ENCODE measurements at regions not wholly inside any gene's neighbourhood (a gene's known extent, or its start where the extent isn't known, plus 50 kb on each side); places are given as distances from the start of the nearest gene placed in this dataset.

DNA sequence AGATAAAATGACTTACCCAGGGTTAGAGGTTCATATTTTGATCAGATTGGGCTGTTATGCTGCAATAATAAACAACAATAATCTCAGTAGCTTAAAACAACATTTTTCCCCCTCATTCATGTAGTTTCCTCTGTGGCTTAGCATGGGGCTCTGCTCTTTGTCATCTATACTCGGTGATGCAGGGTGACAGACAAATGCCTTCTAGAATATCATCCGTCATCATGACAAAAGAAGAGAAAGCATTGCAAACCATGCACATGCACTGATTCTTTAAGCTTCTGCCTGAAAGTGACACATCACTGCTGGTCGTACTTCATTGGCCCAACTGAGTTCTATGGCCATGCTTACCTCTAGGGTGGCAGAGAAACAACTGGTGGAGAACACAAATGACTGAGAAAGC, 58.8 kb upstream of the MAMDC2 start:
- Histone ChIP-seq H3K9me3 (no peaks in the 10 kb centered on the region), H3K27me3 (replicated peaks; ENCODE audit: insufficient read depth) (no peaks in the 10 kb centered on the region), H3K4me1 (replicated peaks) (no peaks in the 10 kb centered on the region), H3K4me3 (no peak overlapping the region), H3K36me3 (no peaks in the 10 kb centered on the region), H3K27ac (no peak overlapping the region)
- WGBS = 95% methylated on average over 3 of the region's 3 CpGs
- TF ChIP-seq, protein P1, sequence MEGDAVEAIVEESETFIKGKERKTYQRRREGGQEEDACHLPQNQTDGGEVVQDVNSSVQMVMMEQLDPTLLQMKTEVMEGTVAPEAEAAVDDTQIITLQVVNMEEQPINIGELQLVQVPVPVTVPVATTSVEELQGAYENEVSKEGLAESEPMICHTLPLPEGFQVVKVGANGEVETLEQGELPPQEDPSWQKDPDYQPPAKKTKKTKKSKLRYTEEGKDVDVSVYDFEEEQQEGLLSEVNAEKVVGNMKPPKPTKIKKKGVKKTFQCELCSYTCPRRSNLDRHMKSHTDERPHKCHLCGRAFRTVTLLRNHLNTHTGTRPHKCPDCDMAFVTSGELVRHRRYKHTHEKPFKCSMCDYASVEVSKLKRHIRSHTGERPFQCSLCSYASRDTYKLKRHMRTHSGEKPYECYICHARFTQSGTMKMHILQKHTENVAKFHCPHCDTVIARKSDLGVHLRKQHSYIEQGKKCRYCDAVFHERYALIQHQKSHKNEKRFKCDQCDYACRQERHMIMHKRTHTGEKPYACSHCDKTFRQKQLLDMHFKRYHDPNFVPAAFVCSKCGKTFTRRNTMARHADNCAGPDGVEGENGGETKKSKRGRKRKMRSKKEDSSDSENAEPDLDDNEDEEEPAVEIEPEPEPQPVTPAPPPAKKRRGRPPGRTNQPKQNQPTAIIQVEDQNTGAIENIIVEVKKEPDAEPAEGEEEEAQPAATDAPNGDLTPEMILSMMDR (IDR thresholded peaks at IDR 0.05) = no peak
- TF ChIP-seq POLR2AphosphoS5 (IDR thresholded peaks at IDR 0.05) (no peak), POLR2A (IDR thresholded peaks at IDR 0.05) (no peak)
- intact Hi-C loops (cut with DNase I) = no loop called here
- no peak for DNase-seq (ENCODE audit: low spot score)

GRCh38 chr9:69985971-69986370, 57.7 kb upstream of the MAMDC2 start:
- Histone ChIP-seq H3K4me3 (no peak overlapping the region), H3K9me3 (no peaks in the 10 kb centered on the region), H3K27ac (no peak overlapping the region), H3K4me1 (replicated peaks) (no peaks in the 10 kb centered on the region), H3K27me3 (replicated peaks; ENCODE audit: insufficient read depth) (no peaks in the 10 kb centered on the region), H3K36me3 (no peaks in the 10 kb centered on the region)
- TF ChIP-seq POLR2AphosphoS5 (IDR thresholded peaks at IDR 0.05) (no peak), POLR2A (IDR thresholded peaks at IDR 0.05) (no peak)
- TF ChIP-seq, protein P1 (IDR thresholded peaks at IDR 0.05) = no peak
- intact Hi-C loops (cut with DNase I) = no loop called here
- WGBS = 93% methylated on average over 2 of the region's 2 CpGs
- no peak for DNase-seq (ENCODE audit: low spot score)

DNA sequence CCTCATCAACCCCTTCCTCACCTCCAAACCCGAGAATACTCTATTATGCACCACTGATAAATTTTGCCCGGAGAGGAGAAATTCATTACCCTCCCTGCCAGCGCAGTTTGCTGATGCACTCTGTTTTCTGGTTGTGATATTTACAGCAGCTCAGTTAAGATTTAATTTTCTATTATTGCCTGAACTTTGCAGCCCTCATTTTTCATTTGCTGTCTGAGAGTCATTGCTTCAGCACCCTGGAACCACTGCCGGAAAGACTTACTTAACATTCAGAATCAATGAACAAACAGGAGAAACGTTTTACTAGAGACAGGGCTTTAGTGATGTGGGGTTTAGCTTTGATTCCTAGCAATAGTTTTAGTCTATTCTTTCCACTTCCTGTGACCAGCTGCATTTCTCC, 56.7 kb upstream of the MAMDC2 start:
- no peak overlapping the region for H3K4me3 ChIP-seq
- DNase-seq (ENCODE audit: low spot score) = no peak
- intact Hi-C loops (cut with DNase I) = no loop called here
- no peaks in the 10 kb centered on the region for H3K4me1 ChIP-seq (replicated peaks)
- no peaks in the 10 kb centered on the region for H3K27me3 ChIP-seq (replicated peaks; ENCODE audit: insufficient read depth)
- no peak overlapping the region for H3K27ac ChIP-seq
- no peak for TF ChIP-seq POLR2AphosphoS5 (IDR thresholded peaks at IDR 0.05)
- no peak for TF ChIP-seq POLR2A (IDR thresholded peaks at IDR 0.05)
- TF ChIP-seq, protein P1 (IDR thresholded peaks at IDR 0.05) = no peak
- H3K9me3 ChIP-seq = no peaks in the 10 kb centered on the region
- H3K36me3 ChIP-seq = no peaks in the 10 kb centered on the region
- WGBS = 56% methylated on average over 5 of the region's 5 CpGs

GRCh38 chr9:69987457-69987856, 56.2 kb upstream of the MAMDC2 start:
- intact Hi-C loops (cut with DNase I) = no loop called here
- Histone ChIP-seq H3K4me1 (replicated peaks) (no peaks in the 10 kb centered on the region), H3K27me3 (replicated peaks; ENCODE audit: insufficient read depth) (no peaks in the 10 kb centered on the region), H3K9me3 (no peaks in the 10 kb centered on the region), H3K4me3 (no peak overlapping the region), H3K36me3 (no peaks in the 10 kb centered on the region), H3K27ac (no peak overlapping the region)
- no peak for DNase-seq (ENCODE audit: low spot score)
- no peak for TF ChIP-seq POLR2A (IDR thresholded peaks at IDR 0.05)
- TF ChIP-seq, protein P1 (IDR thresholded peaks at IDR 0.05) = no peak
- TF ChIP-seq POLR2AphosphoS5 (IDR thresholded peaks at IDR 0.05) = no peak

DNA sequence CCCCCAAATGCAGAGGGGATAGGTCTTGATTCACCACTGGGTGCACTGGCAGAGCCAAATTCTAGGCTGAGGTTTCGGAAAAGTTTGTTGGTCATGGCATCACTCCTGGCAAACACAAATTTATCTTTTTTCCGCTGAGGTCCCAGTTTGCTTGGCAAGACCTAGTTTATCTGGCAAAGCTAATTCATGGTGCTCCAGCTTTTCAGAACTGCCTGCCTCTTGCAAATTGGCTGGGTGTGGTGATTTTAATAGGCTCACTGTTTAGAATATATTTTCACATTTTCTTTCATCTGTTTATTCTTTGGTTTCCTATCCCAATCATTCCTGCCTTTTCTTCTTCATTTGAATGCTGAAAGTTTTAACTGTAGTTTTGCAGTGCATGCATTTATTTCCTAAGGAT, 50.5 kb upstream of the MAMDC2 start:
- intact Hi-C loops (cut with DNase I) = no loop called here
- no peak overlapping the region for H3K27ac ChIP-seq
- TF ChIP-seq, protein P1 (IDR thresholded peaks at IDR 0.05) = no peak
- TF ChIP-seq POLR2A (IDR thresholded peaks at IDR 0.05) (no peak), POLR2AphosphoS5 (IDR thresholded peaks at IDR 0.05) (no peak)

More for the DNA sequence above, 50.5 kb upstream of the MAMDC2 start:
- Histone ChIP-seq H3K9me3 (no peaks in the 10 kb centered on the region), H3K4me3 (no peak overlapping the region), H3K4me1 (replicated peaks) (no peaks in the 10 kb centered on the region), H3K27me3 (replicated peaks; ENCODE audit: insufficient read depth) (no peaks in the 10 kb centered on the region), H3K36me3 (no peaks in the 10 kb centered on the region)
- no peak for DNase-seq (ENCODE audit: low spot score)
- WGBS = 64% methylated on average over 2 of the region's 2 CpGs
